ENCODE measurements at regions not wholly inside any gene's neighbourhood (a gene's known extent, or its start where the extent isn't known, plus 50 kb on each side); places are given as distances from the start of the nearest gene placed in this dataset.
"Not testable (repeated sequence)": the region's sequence is repeated elsewhere in the genome, so short reads cannot be mapped to it uniquely, and the experiment has no call there.

DNA sequence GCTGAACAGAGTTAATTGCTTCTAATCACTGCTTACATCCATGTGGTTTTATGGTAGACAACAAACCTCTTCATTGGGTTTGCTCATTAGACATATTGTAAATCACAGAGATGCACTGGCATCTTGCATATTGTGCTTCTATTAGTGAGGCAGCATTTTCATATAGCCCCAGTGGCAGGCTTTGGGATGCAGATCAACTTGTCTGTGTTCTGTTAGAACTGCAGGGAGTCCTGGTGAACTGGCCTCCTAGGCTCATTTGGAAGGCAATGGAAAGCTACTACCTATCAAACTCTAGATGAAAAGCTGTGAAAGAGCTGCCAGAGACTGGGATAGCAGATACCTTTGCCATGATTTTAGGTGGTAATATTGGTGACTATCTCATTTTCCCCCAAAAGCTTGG lies 108.8 kb downstream of the NAA11 start:
- no peak for DNase-seq

GRCh38 chr4:79213702-79214101 lies 112.2 kb downstream of the NAA11 start:
- no peak for DNase-seq

DNA sequence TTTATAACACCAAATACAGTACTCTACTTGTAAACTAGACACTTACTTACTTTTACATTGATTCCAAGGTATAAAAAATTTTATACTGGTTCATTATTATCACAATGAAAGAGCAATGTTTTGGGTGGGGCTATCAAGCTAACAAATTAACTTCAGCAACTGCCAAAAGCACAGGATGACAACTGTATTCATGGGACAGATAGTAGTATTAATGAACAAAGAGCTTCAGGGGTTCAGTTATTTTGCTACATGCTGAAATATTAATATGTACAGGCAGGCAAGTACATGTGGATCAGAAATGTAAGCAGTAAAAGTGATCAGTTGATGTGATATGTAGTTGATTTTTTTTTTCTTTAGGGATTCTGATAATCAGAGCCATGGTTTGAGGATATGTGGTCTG lies 112.9 kb downstream of the NAA11 start:
- no peak for DNase-seq

GRCh38 chr4:79212311-79212710 lies 113.5 kb downstream of the NAA11 start:
- DNase-seq, result no peak

DNA sequence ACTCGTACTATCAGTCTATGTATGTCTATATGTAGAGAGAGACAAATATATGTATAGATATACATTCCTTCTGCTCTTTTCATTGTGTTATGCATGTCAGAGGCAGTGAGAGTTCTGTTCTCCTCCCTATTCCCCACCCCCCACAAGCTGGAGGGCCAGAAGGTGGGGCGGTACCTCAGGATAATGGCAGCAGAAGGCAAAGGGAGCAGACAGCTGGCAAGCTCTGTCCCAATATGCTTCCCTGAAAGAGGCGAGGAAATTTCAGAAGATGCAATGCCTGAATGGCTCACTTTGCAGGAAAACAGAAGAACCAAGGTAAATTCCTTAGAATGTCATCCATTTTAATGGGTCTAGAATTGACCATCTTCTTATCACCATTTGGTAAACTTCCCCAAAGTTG lies 114.4 kb downstream of the NAA11 start:
- DNase-seq, result no peak

GRCh38 chr4:79210636-79211049 lies 115.2 kb downstream of the NAA11 start:
- no peak for DNase-seq

DNA sequence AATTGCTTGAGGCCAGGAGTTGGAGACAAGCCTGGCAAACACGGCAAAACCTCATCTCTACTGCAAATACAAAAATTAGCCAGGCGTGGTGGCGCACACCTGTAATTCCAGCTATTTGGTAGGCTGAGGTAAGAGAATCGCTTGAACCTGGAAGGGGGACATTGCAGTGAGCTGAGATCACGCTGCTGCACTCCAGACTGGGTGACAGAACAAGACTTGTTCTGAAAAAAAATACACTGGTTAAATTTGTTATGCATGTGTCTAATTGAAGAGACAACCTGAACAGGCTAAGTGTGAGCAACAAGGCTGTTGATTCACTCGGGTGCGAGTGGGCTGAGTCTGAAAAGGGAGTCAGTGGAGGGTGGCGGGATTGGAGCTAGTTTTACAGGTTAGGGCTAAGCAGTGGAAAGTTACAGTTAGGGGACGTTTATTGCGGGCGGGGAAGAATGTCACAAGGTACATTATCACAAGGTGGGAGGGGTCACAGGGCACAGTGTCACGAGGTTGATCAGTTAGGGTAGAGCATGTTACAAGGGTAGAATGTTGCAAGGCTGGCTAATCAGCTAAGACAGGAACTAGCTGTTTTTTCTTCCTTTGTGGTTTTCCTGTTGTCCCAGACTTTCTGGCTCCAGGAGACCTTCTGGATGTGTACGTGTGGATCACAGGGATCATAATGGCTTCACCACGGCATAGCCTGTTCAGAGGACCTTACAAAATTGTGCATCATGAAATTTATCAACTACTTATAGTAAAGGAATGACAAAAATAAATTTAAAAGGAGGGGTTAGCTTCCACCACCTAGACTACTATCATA lies 115.8 kb downstream of the NAA11 start:
- DNase-seq, result no peak

- DNase-seq, result no peak
Measured at GRCh38 chr4:79209081-79209480, 116.8 kb downstream of the NAA11 start.

GRCh38 chr4:79207281-79207680 lies 118.6 kb downstream of the NAA11 start:
- DNase-seq, result no peak

- no peak for DNase-seq
Measured at GRCh38 chr4:79206660-79207059, 119.2 kb downstream of the NAA11 start.

DNA sequence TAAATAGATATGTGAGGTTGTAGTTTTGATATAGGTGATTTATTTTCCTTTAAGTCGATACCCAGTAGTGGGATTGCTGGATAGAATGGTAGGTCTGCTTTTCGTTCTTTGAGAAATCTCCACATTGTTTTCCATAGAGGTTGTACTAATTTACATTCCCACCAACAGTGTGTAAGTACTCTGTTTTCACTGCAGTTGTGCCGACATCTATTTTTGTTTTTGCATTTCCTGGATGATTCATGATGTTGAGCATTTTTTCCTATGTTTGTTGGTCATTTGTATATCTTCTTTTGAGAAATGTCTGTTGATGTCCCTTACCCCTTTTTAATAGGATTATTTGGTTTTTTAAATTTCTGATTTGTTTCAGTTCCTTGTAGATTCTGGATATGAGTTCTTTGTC lies 120.7 kb downstream of the NAA11 start:
- DNase-seq, result no peak

- no peak for DNase-seq
Measured at GRCh38 chr4:79201971-79202370, 123.9 kb downstream of the NAA11 start.

DNA sequence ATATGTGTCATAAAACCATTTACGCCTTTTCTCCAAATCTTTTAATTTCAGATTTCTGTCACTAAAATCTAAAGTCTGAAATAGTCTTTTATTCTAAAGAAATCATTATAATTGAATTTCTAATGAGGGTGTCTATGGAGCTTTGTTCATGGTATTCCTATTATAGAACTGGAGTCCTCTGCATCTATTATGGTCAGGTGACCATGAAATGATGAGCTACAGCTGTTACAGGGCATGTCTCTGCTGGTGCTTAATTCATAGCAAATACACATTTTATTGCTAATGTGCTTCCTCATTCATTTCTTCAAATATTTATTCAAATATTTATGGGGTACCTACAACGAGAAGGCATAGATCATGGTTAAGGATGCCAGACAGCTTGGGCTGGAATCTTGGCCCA lies 126.1 kb downstream of the NAA11 start:
- no peak for DNase-seq

- peak; percentile 61 for DNase-seq
Measured at GRCh38 chr4:79198951-79199587, 126.8 kb downstream of the NAA11 start.

DNA sequence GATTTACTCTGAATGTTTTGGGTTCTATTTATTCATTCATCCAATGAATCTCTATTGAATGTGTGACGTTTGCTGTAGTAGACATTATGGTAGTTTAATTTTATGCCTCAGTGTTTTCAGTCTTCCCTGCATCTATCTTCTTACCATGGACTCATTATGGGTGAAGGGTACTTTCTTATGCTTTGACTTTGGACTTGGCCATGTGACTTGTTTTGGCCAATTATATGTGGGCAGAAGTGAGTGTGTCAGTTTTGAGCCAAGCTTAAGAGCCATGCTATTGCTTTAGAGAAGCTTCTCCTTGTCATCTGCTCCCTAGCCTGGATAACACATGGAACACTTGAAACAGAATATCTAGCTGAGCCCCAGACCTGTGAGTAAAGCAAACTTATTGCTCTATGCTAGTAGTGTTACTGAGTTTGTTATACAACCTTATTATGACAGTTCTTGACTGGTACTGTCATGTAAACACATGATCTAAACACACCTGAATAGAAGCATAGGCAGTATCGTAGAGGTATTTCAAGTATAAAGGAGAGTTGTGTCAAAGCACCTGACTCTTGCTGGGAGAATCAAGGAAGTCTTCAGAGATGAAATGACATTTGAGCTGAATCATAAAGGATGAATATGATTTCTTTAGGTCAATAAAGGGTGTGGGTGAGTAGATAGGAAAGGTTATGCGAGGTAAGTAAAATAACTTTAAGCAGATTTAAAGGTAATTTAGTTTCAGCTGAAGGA lies 128.4 kb downstream of the NAA11 start:
- DNase-seq, result no peak

- not testable (repeated sequence) for DNase-seq
Measured at GRCh38 chr4:79191292-79191691, 134.6 kb downstream of the NAA11 start.

DNA sequence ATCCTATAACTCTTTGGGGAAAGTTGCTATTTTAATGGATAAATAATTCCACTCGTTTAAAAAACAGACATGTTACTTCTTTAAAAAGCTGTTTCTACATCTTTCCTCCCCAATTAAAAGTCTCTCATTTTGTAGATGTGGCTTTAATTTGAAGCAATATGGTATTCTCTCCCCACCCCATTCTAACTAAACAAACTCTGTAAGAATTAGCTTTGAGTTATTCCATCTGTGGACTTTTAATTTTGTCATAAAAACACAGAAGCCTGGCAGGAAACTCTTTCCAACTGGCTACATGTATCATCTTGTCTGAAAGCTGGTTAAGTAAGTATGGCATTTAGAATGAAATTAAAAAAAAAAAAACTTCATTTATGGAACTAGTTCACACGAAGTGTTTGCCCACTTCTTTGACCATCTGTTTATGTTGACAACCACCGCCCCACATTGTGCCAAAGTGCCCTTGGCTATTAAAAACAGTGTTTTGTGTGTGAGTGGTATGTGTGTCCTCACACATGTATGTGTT lies 140.3 kb downstream of the NAA11 start:
- DNase-seq, result peak; percentile 24

DNA sequence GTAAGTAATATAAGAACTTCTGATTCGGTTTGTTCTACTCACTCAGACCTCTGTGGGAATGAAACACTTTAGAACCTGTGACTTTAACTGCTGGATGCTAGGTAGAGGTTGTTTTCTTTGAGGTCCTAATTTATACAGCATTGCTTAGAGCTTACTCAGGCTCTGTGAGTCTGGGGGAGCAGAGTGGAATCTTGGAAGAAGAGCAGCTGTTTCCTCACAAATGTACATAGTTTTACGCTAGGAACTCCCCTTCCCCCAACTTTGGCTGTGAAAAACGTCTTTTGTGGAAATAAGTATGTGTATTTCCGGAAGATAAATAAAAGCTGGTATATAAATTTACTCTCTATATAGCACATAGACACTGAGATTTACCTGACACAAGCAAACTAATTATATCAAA lies 141.4 kb downstream of the NAA11 start:
- no peak for DNase-seq

GRCh38 chr4:79182209-79182608 lies 143.7 kb downstream of the NAA11 start:
- DNase-seq, result no peak

DNA sequence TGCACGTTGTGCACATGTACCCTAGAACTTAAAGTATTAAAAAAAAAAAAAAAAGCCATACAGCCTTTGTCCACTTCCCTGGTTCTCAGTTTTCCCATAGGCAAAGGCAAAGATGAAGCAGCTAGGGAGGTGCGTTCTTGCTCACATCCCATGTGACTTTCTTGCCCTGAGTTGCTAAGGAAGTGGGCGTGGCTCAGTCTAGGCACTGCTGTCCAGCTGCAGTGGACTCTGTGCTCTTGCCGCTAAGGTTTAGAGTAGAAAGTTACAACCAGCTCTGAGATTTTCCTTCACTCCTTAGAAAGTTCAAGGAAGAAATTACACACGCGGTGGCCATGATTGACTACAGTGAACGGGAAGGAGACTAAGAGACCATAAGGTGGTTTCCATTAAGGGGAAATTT lies 144.7 kb downstream of the NAA11 start:
- DNase-seq, result no peak

- DNase-seq, result peak; percentile 73
Measured at GRCh38 chr4:79178760-79179159, 147.1 kb downstream of the NAA11 start.

DNA sequence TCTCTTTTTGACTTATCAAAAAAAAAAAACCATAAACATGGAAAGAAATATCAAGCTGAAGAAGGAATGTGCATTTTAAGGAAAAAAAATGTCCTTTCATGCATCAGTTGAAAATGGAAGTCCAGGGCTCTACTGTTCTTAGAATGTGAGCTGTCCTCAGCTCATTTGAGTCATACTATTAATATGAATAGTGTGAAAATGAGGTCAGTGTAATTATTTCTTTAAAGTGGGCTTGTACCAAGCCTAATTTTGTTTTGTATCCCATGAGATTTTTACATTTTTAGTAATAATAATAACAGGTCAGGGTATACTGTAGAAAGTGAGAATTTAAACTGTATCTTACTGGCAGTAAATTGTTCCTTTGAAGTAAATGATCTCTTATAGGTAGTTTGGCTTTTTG lies 148.5 kb downstream of the NAA11 start:
- no peak for DNase-seq

DNA sequence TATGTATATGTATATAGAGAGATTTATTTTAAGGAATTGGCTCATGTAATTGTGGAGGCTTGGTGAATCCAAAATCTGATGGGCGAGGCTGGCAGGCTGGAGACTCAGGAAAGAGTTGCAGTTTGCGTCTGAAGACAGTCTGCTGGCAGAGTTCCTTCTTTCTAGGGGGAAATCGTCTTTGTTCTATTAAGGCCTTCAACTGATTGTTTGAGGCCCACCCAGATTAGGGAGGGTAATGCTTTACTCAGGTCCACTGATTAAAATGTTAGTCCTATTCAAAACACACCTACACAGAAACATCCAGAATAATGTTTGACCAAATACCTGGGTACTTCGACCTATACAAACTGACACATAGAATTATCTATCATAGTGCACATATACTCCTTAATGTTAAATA lies 149.5 kb downstream of the NAA11 start:
- DNase-seq, result no peak

All from tongue (tissue), 1 donor.